UCSD-AML1 (cell line): ENCODE measurements at regions not wholly inside any gene's neighbourhood (a gene's known extent, or its start where the extent isn't known, plus 50 kb on each side); places are given as distances from the start of the nearest gene placed in this dataset.

ENCODE experiments used
- DNase-seq: peaks from one replicate; lab custom pipeline; 2025; ENCODE audit not compliant: unreplicated experiment; lab: John Stamatoyannopoulos, UW

- no peak for DNase-seq
Measured at GRCh38 chr3:76869726-76870384, 170.0 kb upstream of the ROBO2 start.

GRCh38 chr3:76871655-76872054 is 168.2 kb upstream of the ROBO2 start:
- DNase-seq: no peak

GRCh38 chr3:76872999-76873398 is 166.9 kb upstream of the ROBO2 start:
- no peak for DNase-seq

- no peak for DNase-seq
Measured at GRCh38 chr3:76873532-76874242, 166.2 kb upstream of the ROBO2 start.

- DNase-seq: no peak
Measured at GRCh38 chr3:76879959-76880358, 159.9 kb upstream of the ROBO2 start.

GRCh38 chr3:76886761-76887500 is 153.0 kb upstream of the ROBO2 start:
- no peak for DNase-seq

GRCh38 chr3:76888856-76889255 is 151.0 kb upstream of the ROBO2 start:
- no peak for DNase-seq

GRCh38 chr3:76889911-76890310 is 150.0 kb upstream of the ROBO2 start:
- no peak for DNase-seq

GRCh38 chr3:76897076-76897475 is 142.8 kb upstream of the ROBO2 start:
- no peak for DNase-seq

- DNase-seq: no peak
Measured at GRCh38 chr3:76900596-76900995, 139.3 kb upstream of the ROBO2 start.

- no peak for DNase-seq
Measured at GRCh38 chr3:76908156-76908555, 131.7 kb upstream of the ROBO2 start.

- no peak for DNase-seq
Measured at GRCh38 chr3:76912841-76913383, 127.0 kb upstream of the ROBO2 start.

- DNase-seq: no peak
Measured at GRCh38 chr3:76917436-76917835, 122.5 kb upstream of the ROBO2 start.

GRCh38 chr3:76920511-76920910 is 119.4 kb upstream of the ROBO2 start:
- no peak for DNase-seq

GRCh38 chr3:76923485-76923884 is 116.4 kb upstream of the ROBO2 start:
- DNase-seq: no peak

- DNase-seq: no peak
Measured at GRCh38 chr3:76930712-76931111, 109.2 kb upstream of the ROBO2 start.

GRCh38 chr3:76933245-76933644 is 106.7 kb upstream of the ROBO2 start:
- no peak for DNase-seq

GRCh38 chr3:76938962-76939361 is 100.9 kb upstream of the ROBO2 start:
- no peak for DNase-seq

GRCh38 chr3:76940181-76940770 is 99.6 kb upstream of the ROBO2 start:
- no peak for DNase-seq

GRCh38 chr3:76941376-76941775 is 98.5 kb upstream of the ROBO2 start:
- no peak for DNase-seq

- DNase-seq: no peak
Measured at GRCh38 chr3:76942101-76942500, 97.8 kb upstream of the ROBO2 start.
